ENCODE measurements at regions not wholly inside any gene's neighbourhood (a gene's known extent, or its start where the extent isn't known, plus 50 kb on each side); places are given as distances from the start of the nearest gene placed in this dataset.
A peak's percentile ranks its signal among the peaks of the same experiment; 100 is the strongest.

DNA sequence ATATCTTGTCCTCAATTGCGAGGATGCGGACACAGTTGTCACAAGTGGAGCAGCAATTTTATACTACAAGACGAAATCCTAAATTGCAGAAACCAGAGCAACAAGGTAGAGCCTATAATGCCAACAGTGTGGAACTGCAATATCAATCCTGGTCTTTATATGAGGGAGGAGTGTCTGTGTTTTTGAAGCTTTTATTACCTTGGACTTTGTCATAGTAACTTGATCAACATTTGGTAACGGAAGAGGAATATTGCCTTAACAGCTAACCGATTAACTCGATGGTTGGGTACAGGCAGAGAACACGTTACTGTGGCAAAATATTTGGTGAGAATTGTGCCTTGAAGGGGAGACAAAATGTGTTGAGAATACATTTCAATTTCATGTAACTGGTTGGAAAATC, 661.5 kb downstream of the FGF9 start:
- no peak overlapping the region for H3K27ac Mint-ChIP-seq
- H3K4me1 Mint-ChIP-seq = no peaks in the 10 kb centered on the region
- no peak for ATAC-seq
- no peaks in the 10 kb centered on the region for H3K27me3 Mint-ChIP-seq
- no peaks in the 10 kb centered on the region for H3K36me3 Mint-ChIP-seq
- no peak overlapping the region for H3K4me3 Mint-ChIP-seq
- no peaks in the 10 kb centered on the region for H3K9me3 Mint-ChIP-seq

DNA sequence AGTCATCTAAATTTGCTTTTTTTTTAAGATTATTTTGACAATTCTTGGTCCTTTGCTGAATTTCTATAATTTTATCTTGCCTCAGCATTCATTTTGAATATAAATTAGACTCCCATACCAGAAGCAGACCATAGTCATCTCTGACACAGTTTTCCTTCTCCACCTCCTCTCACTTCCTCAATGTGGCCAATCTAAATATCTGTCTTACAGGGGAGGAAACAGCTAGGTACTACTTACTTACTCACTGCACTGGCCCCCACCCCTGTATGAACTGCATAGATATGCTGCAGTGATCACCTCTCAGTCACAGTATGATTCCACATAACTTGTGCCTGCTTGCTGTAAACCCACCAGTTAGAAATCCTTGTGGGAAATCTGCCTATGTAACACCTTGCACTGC, 665.6 kb downstream of the FGF9 start:
- peak; percentile 83 for ATAC-seq
- Mint-ChIP-seq H3K4me1 (no peaks in the 10 kb centered on the region), H3K27me3 (no peaks in the 10 kb centered on the region), H3K4me3 (no peak overlapping the region), H3K27ac (no peak overlapping the region), H3K36me3 (no peaks in the 10 kb centered on the region), H3K9me3 (peaks cover 5% of the 10 kb centered on the region)

DNA sequence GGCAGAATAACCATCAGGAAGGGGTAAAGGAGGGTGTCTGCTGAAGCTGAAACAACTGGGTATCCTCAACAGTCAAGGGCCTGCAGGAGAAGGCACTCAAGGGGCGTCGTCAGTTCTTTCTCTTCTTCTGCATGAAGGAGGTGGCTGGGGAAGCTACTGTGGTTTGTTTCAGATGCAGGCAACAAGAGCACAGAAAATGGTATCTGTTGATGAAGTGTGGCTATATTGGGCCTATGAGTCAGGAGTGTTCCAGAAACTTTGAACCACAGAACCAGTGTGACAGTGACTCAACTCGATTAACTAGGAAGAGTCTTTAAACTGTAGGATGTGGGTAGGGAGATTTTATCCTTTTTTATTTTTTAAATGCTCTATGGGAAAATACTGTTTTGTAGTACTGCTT, 686.3 kb downstream of the FGF9 start:
- H3K27ac Mint-ChIP-seq = no peak overlapping the region
- no peak for ATAC-seq
- no peak overlapping the region for H3K4me3 Mint-ChIP-seq
- H3K27me3 Mint-ChIP-seq = no peaks in the 10 kb centered on the region
- no peaks in the 10 kb centered on the region for H3K4me1 Mint-ChIP-seq
- peaks cover 3% of the 10 kb centered on the region for H3K9me3 Mint-ChIP-seq
- no peaks in the 10 kb centered on the region for H3K36me3 Mint-ChIP-seq

DNA sequence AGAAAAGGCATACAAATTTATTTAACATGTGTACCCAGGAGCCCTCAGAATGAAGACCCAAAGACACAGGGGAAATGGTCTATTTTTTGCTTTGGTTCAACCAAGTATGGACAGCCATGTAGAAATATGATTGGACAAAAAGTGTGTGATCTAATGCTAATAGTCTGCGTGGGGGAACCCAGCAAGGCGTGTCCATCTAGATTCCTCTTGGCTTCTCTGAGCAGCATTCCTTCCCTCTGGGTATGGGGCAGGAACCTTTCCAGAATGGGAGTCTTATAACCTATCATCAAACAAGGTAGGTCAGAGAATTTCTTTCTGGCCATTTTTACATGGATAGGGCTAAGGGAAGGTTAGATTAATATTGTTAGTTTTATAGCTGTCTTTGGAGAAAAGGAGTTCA, 698.2 kb downstream of the FGF9 start:
- no peak overlapping the region for H3K4me3 Mint-ChIP-seq
- H3K36me3 Mint-ChIP-seq = no peaks in the 10 kb centered on the region
- H3K4me1 Mint-ChIP-seq = no peaks in the 10 kb centered on the region
- no peak for ATAC-seq
- H3K27me3 Mint-ChIP-seq = no peaks in the 10 kb centered on the region
- no peak overlapping the region for H3K27ac Mint-ChIP-seq
- H3K9me3 Mint-ChIP-seq = peaks cover 15% of the 10 kb centered on the region

DNA sequence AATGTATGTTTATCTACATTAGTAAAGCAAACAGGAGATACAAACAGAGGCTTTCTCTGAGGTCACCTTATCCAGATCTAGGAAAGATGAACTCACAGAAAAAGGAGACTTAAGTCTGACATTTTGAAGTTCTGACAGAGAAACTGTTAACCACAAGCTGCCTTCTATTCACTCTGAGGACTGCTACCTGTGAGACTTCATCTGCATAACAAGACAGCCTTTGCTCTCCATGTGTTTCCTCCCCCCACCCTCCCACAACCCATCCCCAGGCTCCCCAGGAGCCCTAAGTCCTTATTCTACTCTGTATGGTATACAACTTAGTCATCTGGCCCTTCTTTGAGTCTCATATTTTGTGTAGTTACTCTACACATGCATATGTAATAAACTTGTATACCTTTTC, 699.0 kb downstream of the FGF9 start:
- H3K27me3 Mint-ChIP-seq = no peaks in the 10 kb centered on the region
- ATAC-seq = no peak
- no peak overlapping the region for H3K27ac Mint-ChIP-seq
- H3K36me3 Mint-ChIP-seq = no peaks in the 10 kb centered on the region
- H3K4me1 Mint-ChIP-seq = no peaks in the 10 kb centered on the region
- peaks cover 15% of the 10 kb centered on the region for H3K9me3 Mint-ChIP-seq
- no peak overlapping the region for H3K4me3 Mint-ChIP-seq

DNA sequence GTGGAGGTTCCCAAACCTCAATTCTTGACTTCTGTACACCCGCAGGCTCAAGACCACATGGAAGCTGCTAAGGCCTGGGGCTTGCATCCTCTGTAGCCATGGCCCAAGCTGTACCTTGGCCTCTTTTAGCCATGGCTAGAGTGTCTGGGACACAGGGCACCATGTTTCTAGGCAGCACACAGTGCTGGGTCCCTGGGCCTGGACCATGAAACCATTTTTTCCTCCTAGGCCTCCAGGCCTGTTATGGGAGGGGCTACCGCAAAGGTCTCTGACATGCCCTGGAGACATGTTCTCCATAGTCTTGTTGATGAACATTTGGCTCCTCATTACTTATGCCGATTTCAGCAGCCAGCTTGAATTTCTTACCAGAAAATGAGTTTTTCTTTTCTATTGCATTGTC, 701.4 kb downstream of the FGF9 start:
- Mint-ChIP-seq H3K4me1 (no peaks in the 10 kb centered on the region), H3K9me3 (peaks cover 19% of the 10 kb centered on the region), H3K27ac (no peak overlapping the region), H3K4me3 (no peak overlapping the region), H3K36me3 (no peaks in the 10 kb centered on the region), H3K27me3 (no peaks in the 10 kb centered on the region)
- ATAC-seq = no peak

DNA sequence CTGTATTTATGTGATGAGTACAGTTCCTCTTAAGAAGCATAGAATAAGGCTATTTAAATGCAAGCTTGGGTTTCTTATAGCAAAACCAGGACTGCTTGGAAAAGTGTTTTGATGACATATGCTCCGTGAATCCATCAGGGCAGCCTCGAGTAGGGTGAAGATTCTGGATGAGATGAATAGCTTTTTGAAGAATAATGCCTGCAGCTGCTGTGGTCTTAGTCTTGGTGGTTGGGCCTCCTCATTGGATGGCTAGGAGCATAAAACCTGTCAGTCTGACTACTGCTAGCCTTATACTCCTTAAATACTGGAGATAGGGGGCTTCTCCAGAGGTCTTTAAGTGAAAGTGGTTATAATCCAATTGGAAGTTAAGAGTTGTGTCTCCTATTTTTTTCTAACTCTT, 704.3 kb downstream of the FGF9 start:
- Mint-ChIP-seq H3K27me3 (no peaks in the 10 kb centered on the region), H3K36me3 (no peaks in the 10 kb centered on the region), H3K27ac (no peak overlapping the region), H3K9me3 (peaks cover 25% of the 10 kb centered on the region), H3K4me1 (no peaks in the 10 kb centered on the region), H3K4me3 (no peak overlapping the region)
- no peak for ATAC-seq

DNA sequence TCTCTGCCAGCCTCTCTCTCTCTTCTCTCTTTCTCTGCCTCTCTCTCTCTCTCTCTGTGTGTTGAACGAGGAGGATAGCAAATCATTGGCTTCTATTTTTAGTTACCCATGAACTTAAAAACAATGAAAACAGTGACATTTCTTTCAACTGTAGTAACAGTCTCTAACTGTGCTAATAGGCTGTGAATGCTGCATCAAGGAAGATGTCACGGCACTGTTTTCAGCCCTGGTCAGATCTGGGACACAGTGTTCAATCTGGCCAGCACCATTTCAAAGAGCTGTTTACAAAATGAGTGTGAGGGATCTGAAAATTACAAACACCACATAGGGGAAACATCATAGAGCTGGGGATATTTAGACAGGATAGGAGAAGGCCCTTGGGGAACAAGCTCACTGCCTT, 717.0 kb downstream of the FGF9 start:
- H3K27me3 Mint-ChIP-seq = no peaks in the 10 kb centered on the region
- no peaks in the 10 kb centered on the region for H3K9me3 Mint-ChIP-seq
- H3K27ac Mint-ChIP-seq = no peak overlapping the region
- no peaks in the 10 kb centered on the region for H3K36me3 Mint-ChIP-seq
- ATAC-seq = no peak
- H3K4me3 Mint-ChIP-seq = no peak overlapping the region
- H3K4me1 Mint-ChIP-seq = no peaks in the 10 kb centered on the region

DNA sequence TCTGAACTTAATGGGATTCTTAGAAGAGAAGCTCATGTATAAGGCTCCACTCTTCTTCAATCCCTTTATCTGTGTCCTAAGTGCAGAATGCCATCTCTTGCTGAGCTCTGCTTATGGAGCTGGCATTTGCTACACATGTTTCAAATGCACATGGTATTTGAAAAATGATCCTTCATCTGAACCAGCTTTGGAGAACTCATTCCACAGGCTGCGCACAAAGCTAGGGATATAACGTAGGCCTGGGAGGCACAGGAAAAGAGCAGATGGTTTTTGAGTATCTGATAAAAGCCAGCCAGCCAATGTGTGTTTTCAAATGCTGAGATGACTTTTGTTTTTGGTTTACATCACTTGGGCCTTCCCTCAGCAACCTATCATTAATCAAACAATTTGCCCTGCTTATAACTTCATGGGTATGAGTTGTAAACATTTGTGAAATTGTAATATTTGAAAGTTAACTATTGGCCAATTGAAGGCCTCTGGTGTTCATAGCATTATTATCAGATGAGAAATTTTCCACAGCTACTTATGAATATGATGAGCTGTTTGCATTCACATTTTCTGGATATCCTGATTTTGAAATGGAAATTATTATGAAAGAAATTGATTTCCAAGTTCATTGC, 729.0 kb downstream of the FGF9 start:
- Mint-ChIP-seq H3K36me3 (no peaks in the 10 kb centered on the region), H3K27ac (no peak overlapping the region), H3K27me3 (no peaks in the 10 kb centered on the region), H3K9me3 (no peaks in the 10 kb centered on the region), H3K4me1 (no peaks in the 10 kb centered on the region), H3K4me3 (no peak overlapping the region)
- no peak for ATAC-seq

DNA sequence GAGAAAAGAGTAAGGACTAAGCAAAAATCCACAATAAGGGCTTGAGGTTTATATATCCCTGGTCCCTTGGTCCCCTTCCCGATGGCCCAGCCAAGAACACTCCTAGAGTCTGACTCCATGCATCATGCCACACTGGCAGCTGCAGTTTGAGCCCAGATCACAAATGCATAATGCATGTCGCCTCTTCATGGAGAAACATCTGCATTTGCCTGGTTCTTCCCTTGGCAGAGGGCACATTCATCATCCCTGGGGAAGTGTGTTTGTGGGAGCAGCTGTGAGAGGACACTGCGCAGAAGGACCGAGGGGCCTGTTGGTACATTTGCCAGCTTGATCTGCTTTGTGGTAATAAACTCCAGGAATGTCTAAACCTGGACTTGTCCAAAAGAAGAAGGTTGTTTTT, 731.8 kb downstream of the FGF9 start:
- ATAC-seq = no peak
- H3K36me3 Mint-ChIP-seq = no peaks in the 10 kb centered on the region
- no peak overlapping the region for H3K4me3 Mint-ChIP-seq
- no peaks in the 10 kb centered on the region for H3K9me3 Mint-ChIP-seq
- H3K27ac Mint-ChIP-seq = no peak overlapping the region
- no peaks in the 10 kb centered on the region for H3K4me1 Mint-ChIP-seq
- H3K27me3 Mint-ChIP-seq = no peaks in the 10 kb centered on the region

DNA sequence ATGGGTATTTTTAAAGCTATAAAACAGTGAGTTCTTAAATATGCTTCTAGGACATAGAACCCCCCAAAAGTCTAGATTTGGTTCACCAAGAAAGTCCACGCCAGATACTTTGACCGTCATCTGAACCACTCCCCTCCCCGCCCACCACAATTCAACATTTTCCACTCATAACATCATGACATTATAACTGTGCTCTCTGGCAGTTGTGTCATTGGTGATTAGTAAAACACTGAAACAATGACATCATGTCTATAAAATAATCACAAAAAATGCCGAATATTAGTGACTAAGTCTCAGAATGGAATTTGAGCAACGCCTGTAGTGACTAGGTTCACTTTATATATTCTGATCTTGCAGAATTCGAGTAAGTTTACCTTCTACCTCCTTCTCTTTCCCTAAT, 732.3 kb downstream of the FGF9 start:
- no peaks in the 10 kb centered on the region for H3K27me3 Mint-ChIP-seq
- H3K27ac Mint-ChIP-seq = no peak overlapping the region
- ATAC-seq = no peak
- no peaks in the 10 kb centered on the region for H3K36me3 Mint-ChIP-seq
- no peak overlapping the region for H3K4me3 Mint-ChIP-seq
- no peaks in the 10 kb centered on the region for H3K4me1 Mint-ChIP-seq
- H3K9me3 Mint-ChIP-seq = no peaks in the 10 kb centered on the region

DNA sequence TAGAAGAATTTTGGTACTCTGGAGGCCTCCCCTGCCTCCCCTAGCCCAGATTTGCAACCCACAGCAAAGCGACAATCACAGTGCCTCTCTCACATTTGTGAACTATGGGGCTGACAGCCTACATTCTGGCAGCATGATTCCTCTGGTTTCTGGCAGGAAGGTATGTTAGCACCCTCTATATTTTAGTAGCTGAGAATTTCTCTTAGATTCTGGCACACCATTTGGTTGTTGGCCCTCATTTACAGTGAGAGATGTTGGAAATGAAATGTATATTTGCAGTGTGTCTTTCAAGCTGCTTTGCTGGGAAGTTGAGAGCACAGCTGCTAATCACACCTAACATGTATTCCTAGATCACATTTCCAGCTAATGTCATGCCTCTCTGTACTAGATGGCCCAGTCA, 735.0 kb downstream of the FGF9 start:
- ATAC-seq = no peak
- Mint-ChIP-seq H3K36me3 (no peaks in the 10 kb centered on the region), H3K9me3 (peaks cover 4% of the 10 kb centered on the region), H3K27ac (no peak overlapping the region), H3K27me3 (no peaks in the 10 kb centered on the region), H3K4me3 (no peak overlapping the region), H3K4me1 (no peaks in the 10 kb centered on the region)

DNA sequence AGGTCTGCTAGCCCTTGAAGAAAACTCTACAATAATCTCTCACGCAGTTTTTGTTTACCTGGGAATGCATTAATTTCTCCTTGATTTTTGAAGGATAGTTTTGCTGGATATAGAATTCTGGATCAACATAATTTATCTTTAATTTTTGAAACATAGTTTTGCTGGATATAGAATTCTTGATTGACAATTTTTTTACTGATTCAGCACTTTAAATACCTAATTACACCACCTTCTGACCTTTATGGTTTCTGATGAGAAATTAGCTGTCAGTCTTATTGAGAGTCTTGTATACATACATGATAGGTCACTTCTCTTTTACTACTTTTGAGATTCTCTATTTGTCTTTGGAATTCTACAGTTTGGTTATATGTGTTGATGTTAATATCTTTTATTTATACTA, 741.6 kb downstream of the FGF9 start:
- Mint-ChIP-seq H3K27me3 (no peaks in the 10 kb centered on the region), H3K27ac (no peak overlapping the region), H3K36me3 (no peaks in the 10 kb centered on the region), H3K4me1 (no peaks in the 10 kb centered on the region), H3K4me3 (no peak overlapping the region), H3K9me3 (peaks cover 20% of the 10 kb centered on the region)
- no peak for ATAC-seq

DNA sequence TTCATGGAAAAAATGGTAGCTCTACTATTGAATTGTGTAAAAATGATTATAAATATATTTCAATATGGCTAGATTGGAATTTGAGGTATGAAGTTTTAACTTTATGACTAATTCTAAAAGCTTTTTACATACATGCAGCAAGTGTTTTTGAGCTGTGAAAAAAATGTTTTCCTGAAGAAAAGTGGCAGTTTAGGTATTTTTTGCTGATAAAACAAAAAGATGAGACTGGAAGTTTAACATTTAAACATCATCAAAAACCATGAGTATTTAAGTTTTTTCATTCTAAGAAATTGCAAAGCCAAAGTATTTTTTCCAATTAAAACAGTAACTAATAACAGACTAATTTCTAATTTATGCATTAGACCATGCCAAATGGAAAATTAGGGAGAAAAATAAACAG, 751.1 kb downstream of the FGF9 start:
- Mint-ChIP-seq H3K27ac (no peak overlapping the region), H3K4me3 (no peak overlapping the region), H3K27me3 (no peaks in the 10 kb centered on the region), H3K36me3 (no peaks in the 10 kb centered on the region), H3K4me1 (no peaks in the 10 kb centered on the region), H3K9me3 (no peaks in the 10 kb centered on the region)
- ATAC-seq = no peak

DNA sequence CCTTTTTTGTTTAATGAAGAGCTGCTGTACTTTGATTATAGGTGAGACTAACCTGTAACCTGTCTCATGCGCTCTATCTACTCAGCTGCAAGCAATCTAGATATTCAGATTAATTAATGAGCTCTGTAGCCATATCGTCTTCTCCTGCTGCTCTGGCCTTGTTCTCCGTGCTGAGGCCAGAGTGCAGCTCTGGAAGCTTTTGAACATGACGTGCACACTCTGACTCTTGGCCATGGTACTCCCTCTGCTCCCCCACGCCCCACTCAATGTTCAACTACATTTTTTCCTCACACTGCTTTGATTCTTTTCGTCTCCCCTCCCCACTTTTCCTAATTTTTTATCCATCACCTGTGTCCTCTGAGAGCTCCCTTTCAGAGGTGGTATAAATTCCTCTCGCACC, 751.8 kb downstream of the FGF9 start:
- Mint-ChIP-seq H3K27me3 (no peaks in the 10 kb centered on the region), H3K4me3 (no peak overlapping the region), H3K36me3 (no peaks in the 10 kb centered on the region), H3K4me1 (no peaks in the 10 kb centered on the region), H3K9me3 (no peaks in the 10 kb centered on the region), H3K27ac (no peak overlapping the region)
- no peak for ATAC-seq

DNA sequence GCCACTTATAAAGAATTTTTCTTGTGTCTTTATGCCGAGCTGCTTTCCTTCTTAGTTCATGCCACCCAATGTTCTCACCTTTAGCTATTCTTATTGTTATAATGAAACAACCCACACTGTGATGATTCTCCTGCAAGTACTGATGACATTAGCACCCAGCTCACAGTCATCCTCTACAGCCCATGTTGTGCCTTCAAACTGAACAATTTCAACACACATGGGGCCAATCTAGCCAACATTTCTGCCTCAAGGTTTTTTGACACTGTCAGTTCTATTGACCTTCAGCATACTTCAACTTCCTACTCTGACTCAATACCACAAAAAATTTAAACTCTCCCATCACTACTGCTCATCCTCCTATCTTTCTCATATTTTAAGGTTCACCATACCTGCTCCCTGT, 752.4 kb downstream of the FGF9 start:
- H3K4me3 Mint-ChIP-seq = no peak overlapping the region
- no peaks in the 10 kb centered on the region for H3K9me3 Mint-ChIP-seq
- H3K27me3 Mint-ChIP-seq = no peaks in the 10 kb centered on the region
- ATAC-seq = no peak
- H3K36me3 Mint-ChIP-seq = no peaks in the 10 kb centered on the region
- H3K4me1 Mint-ChIP-seq = no peaks in the 10 kb centered on the region
- no peak overlapping the region for H3K27ac Mint-ChIP-seq

DNA sequence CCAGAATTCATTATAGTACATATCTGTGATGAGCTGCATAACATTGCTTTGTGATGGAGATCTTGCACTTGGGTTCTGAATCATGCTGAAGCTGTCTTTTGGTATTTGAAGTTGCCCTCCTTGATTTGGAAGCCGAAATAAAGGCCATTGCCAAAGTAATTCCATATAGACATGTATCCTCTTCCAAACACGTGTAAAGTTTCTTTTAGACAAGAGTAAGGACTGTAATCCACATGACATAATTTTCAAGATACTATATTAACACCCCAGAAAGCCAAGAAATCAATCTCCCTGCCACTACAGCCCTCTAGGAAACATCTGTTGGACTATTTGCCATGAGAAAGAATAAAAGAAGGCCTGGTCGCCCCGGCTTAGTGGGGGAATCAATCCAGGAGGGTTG, 754.2 kb downstream of the FGF9 start:
- no peaks in the 10 kb centered on the region for H3K9me3 Mint-ChIP-seq
- no peaks in the 10 kb centered on the region for H3K36me3 Mint-ChIP-seq
- no peak overlapping the region for H3K27ac Mint-ChIP-seq
- no peak for ATAC-seq
- H3K4me3 Mint-ChIP-seq = no peak overlapping the region
- H3K27me3 Mint-ChIP-seq = no peaks in the 10 kb centered on the region
- H3K4me1 Mint-ChIP-seq = no peaks in the 10 kb centered on the region
